Transverse colon (tissue), 4 donors: ENCODE measurements at regions not wholly inside any gene's neighbourhood (a gene's known extent, or its start where the extent isn't known, plus 50 kb on each side); places are given as distances from the start of the nearest gene placed in this dataset.

ENCODE experiments used
- POLR2A ChIP-seq: fragments of 450-650 bp; IDR thresholded peaks from one replicate; pipeline ENCODE4 v1.6.1; 2016; ENCODE audit warnings: antibody characterized with exemption, mild to moderate bottlenecking, moderate library complexity
- POLR2AphosphoS5 ChIP-seq, 3 donors: sonication (generic); formaldehyde crosslinking; IDR thresholded peaks; one replicate each; pipeline ENCODE4 v1.6.1; 2016; ENCODE audit warnings: antibody characterized with exemption in 3 of 3
- TF ChIP-seq, protein P1 (sequence below), 5 experiments: fragments of 200-600 bp in 3 of 5; fragments of 450-650 bp in 2 of 5; sonication (generic) in 3 of 5; IDR thresholded peaks; 1 replicate in 2 of 5; 2 replicates in 3 of 5; pipeline ENCODE4 v1.5.1; 2016 to 2017; ENCODE audit warnings: antibody characterized with exemption in 5 of 5, inconsistent platforms in 3 of 5, mild to moderate bottlenecking in 2 of 5, moderate library complexity in 1 of 5

DNA sequence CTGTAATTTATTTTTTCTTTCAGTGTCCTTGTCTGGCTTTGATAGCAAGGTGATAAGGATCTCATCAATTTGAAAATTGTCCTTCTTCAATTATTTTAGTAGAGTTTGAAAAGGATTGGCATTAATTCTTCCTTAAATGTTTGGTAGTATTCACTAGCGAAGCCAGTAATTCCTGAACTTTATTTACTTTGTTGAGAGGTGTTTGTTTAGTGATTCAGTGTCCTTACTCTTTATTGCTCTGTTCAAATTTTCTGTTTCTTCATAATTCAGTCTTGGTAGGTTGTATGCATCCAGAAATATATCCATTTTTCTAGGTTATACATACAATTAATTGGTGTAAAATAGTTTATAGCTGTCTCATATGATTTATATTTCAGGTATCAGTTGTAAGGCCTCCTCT, 676.7 kb upstream of the POU3F3 start:
- TF ChIP-seq, protein P1, sequence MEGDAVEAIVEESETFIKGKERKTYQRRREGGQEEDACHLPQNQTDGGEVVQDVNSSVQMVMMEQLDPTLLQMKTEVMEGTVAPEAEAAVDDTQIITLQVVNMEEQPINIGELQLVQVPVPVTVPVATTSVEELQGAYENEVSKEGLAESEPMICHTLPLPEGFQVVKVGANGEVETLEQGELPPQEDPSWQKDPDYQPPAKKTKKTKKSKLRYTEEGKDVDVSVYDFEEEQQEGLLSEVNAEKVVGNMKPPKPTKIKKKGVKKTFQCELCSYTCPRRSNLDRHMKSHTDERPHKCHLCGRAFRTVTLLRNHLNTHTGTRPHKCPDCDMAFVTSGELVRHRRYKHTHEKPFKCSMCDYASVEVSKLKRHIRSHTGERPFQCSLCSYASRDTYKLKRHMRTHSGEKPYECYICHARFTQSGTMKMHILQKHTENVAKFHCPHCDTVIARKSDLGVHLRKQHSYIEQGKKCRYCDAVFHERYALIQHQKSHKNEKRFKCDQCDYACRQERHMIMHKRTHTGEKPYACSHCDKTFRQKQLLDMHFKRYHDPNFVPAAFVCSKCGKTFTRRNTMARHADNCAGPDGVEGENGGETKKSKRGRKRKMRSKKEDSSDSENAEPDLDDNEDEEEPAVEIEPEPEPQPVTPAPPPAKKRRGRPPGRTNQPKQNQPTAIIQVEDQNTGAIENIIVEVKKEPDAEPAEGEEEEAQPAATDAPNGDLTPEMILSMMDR (IDR thresholded peaks at IDR 0.05) = no peak
- TF ChIP-seq POLR2AphosphoS5 (IDR thresholded peaks at IDR 0.05) (no peak), POLR2A (no peak)
